Right lung (tissue), 2 donors: ENCODE measurements at regions not wholly inside any gene's neighbourhood (a gene's known extent, or its start where the extent isn't known, plus 50 kb on each side); places are given as distances from the start of the nearest gene placed in this dataset.

Experiments used
- DNase-seq, 2 donors: peaks; one replicate each; pipeline ENCODE4 v3.0.0-alpha.2; 2013

- DNase-seq = no peak
Measured at GRCh38 chr2:64338108-64338507, 115.9 kb upstream of the LGALSL start.

GRCh38 chr2:64338910-64339500, 115.0 kb upstream of the LGALSL start:
- no peak for DNase-seq

GRCh38 chr2:64341461-64341860, 112.5 kb upstream of the LGALSL start:
- no peak for DNase-seq

GRCh38 chr2:64342195-64343099, 111.5 kb upstream of the LGALSL start:
- DNase-seq = no peak

GRCh38 chr2:64344999-64345576, 108.9 kb upstream of the LGALSL start:
- DNase-seq = no peak

- DNase-seq = no peak
Measured at GRCh38 chr2:64345998-64346397, 108.0 kb upstream of the LGALSL start.

GRCh38 chr2:64348386-64349130, 105.4 kb upstream of the LGALSL start:
- DNase-seq = no peak

GRCh38 chr2:64349131-64349530, 104.8 kb upstream of the LGALSL start:
- DNase-seq = no peak

- no peak for DNase-seq
Measured at GRCh38 chr2:64350996-64351395, 103.0 kb upstream of the LGALSL start.

- DNase-seq = no peak
Measured at GRCh38 chr2:64352292-64352691, 101.7 kb upstream of the LGALSL start.

GRCh38 chr2:64354857-64355680, 98.9 kb upstream of the LGALSL start:
- no peak for DNase-seq

- DNase-seq = no peak
Measured at GRCh38 chr2:64356906-64357305, 97.1 kb upstream of the LGALSL start.

- no peak for DNase-seq
Measured at GRCh38 chr2:64359171-64359891, 94.6 kb upstream of the LGALSL start.

GRCh38 chr2:64359892-64360657, 93.9 kb upstream of the LGALSL start:
- no peak for DNase-seq

- no peak for DNase-seq
Measured at GRCh38 chr2:64361151-64361938, 92.6 kb upstream of the LGALSL start.

- no peak for DNase-seq
Measured at GRCh38 chr2:64362562-64363026, 91.4 kb upstream of the LGALSL start.

- no peak for DNase-seq
Measured at GRCh38 chr2:64363140-64363539, 90.8 kb upstream of the LGALSL start.

- no peak for DNase-seq
Measured at GRCh38 chr2:64363848-64364247, 90.1 kb upstream of the LGALSL start.
